NCI-H226 (cell line): ENCODE measurements at regions not wholly inside any gene's neighbourhood (a gene's known extent, or its start where the extent isn't known, plus 50 kb on each side); places are given as distances from the start of the nearest gene placed in this dataset.
"Not testable (repeated sequence)": the region's sequence is repeated elsewhere in the genome, so short reads cannot be mapped to it uniquely, and the experiment has no call there.

Source experiments
- DNase-seq: peaks from one replicate; pipeline ENCODE4 v3.0.0-alpha.2; 2015

- DNase-seq: no peak
These were observed 76.7 kb upstream of the DRD5 start for GRCh38 chr4:9704551-9705332.

GRCh38 chr4:9707281-9707680 is 74.2 kb upstream of the DRD5 start:
- not testable (repeated sequence) for DNase-seq

GRCh38 chr4:9707936-9708335 is 73.5 kb upstream of the DRD5 start:
- not testable (repeated sequence) for DNase-seq

GRCh38 chr4:9709724-9710123 is 71.7 kb upstream of the DRD5 start:
- no peak for DNase-seq

GRCh38 chr4:9715271-9715670 is 66.2 kb upstream of the DRD5 start:
- DNase-seq: not testable (repeated sequence)

GRCh38 chr4:9716093-9716492 is 65.3 kb upstream of the DRD5 start:
- no peak for DNase-seq

GRCh38 chr4:9718246-9718939 is 63.0 kb upstream of the DRD5 start:
- DNase-seq: not testable (repeated sequence)

GRCh38 chr4:9722131-9722530 is 59.3 kb upstream of the DRD5 start:
- not testable (repeated sequence) for DNase-seq
